SHP77 (cell line): ENCODE measurements at regions not wholly inside any gene's neighbourhood (a gene's known extent, or its start where the extent isn't known, plus 50 kb on each side); places are given as distances from the start of the nearest gene placed in this dataset.

Experiments used
- DNase-seq, 2 experiments: peaks; one replicate each; lab custom pipeline; 2025; lab: John Stamatoyannopoulos, UW

GRCh38 chr14:87102811-87103378, 890.1 kb downstream of the GALC start:
- DNase-seq: no peak

GRCh38 chr14:87097015-87097414, 896.0 kb downstream of the GALC start:
- no peak for DNase-seq

GRCh38 chr14:87094913-87095312, 898.1 kb downstream of the GALC start:
- no peak for DNase-seq

GRCh38 chr14:87088588-87088987, 904.4 kb downstream of the GALC start:
- DNase-seq: no peak

GRCh38 chr14:87087881-87088280, 905.1 kb downstream of the GALC start:
- DNase-seq: no peak

GRCh38 chr14:87084908-87085307, 908.1 kb downstream of the GALC start:
- no peak for DNase-seq

- DNase-seq: no peak
Observed at GRCh38 chr14:87082917-87083316, 910.1 kb downstream of the GALC start.

- DNase-seq: no peak
Observed at GRCh38 chr14:87081004-87081403, 912.0 kb downstream of the GALC start.

- DNase-seq: no peak
Observed at GRCh38 chr14:87080146-87080545, 912.8 kb downstream of the GALC start.

GRCh38 chr14:87079416-87079815, 913.6 kb downstream of the GALC start:
- DNase-seq: no peak

- DNase-seq: no peak
Observed at GRCh38 chr14:87076922-87077321, 916.1 kb downstream of the GALC start.

- no peak for DNase-seq
Observed at GRCh38 chr14:87076146-87076545, 916.8 kb downstream of the GALC start.

GRCh38 chr14:87073880-87074570, 919.0 kb downstream of the GALC start:
- DNase-seq: no peak

- DNase-seq: no peak
Observed at GRCh38 chr14:87067591-87067990, 925.4 kb downstream of the GALC start.

GRCh38 chr14:87067061-87067460, 925.9 kb downstream of the GALC start:
- DNase-seq: no peak

- no peak for DNase-seq
Observed at GRCh38 chr14:87066221-87066817, 926.7 kb downstream of the GALC start.

GRCh38 chr14:87065366-87065765, 927.6 kb downstream of the GALC start:
- DNase-seq: no peak

GRCh38 chr14:87063181-87063580, 929.8 kb downstream of the GALC start:
- DNase-seq: no peak

- DNase-seq: no peak
Observed at GRCh38 chr14:87060405-87060804, 932.6 kb downstream of the GALC start.

- no peak for DNase-seq
Observed at GRCh38 chr14:87059060-87059839, 933.7 kb downstream of the GALC start.

GRCh38 chr14:87055007-87055406, 938.0 kb downstream of the GALC start:
- DNase-seq: no peak

- no peak for DNase-seq
Observed at GRCh38 chr14:87052646-87053225, 940.2 kb downstream of the GALC start.
